Endodermal cell (in vitro differentiated cells): ENCODE measurements at regions not wholly inside any gene's neighbourhood (a gene's known extent, or its start where the extent isn't known, plus 50 kb on each side); places are given as distances from the start of the nearest gene placed in this dataset.
A peak's percentile ranks its signal among the peaks of the same experiment; 100 is the strongest.

ENCODE experiments used
- DNase-seq: peaks from one replicate; pipeline ENCODE4 v3.0.0-alpha.2; 2017
- H3K27ac ChIP-seq: 2 replicates; pipeline ENCODE4 v1.5.1; 2013; ENCODE audit warnings: mild to moderate bottlenecking, low read depth, low read length, moderate library complexity
- H3K27me3 ChIP-seq: 2 replicates; pipeline ENCODE4 v1.6.1; 2013; ENCODE audit warnings: mild to moderate bottlenecking, low read length, moderate library complexity; ENCODE audit not compliant: insufficient read depth, control insufficient read depth, poor library complexity, severe bottlenecking
- H3K36me3 ChIP-seq: 2 replicates; pipeline ENCODE4 v1.7.0; 2013; ENCODE audit warnings: mild to moderate bottlenecking, low read length, moderate library complexity; ENCODE audit not compliant: control insufficient read depth, insufficient read depth
- H3K4me1 ChIP-seq: one replicate; pipeline ENCODE4 v1.7.0; 2013; ENCODE audit warnings: low read length; ENCODE audit not compliant: control insufficient read depth, insufficient read depth
- H3K4me3 ChIP-seq: 2 replicates; pipeline ENCODE4 v1.5.1; 2013; ENCODE audit warnings: mild to moderate bottlenecking, low read length, moderate library complexity
- H3K9ac ChIP-seq: 2 replicates; pipeline ENCODE4 v1.6.1; 2013; ENCODE audit warnings: mild to moderate bottlenecking, low read length, moderate library complexity; ENCODE audit not compliant: poor library complexity, severe bottlenecking; ENCODE audit errors: extremely low read depth
- H3K9me3 ChIP-seq: 2 replicates; pipeline ENCODE4 v1.6.1; 2013; ENCODE audit warnings: mild to moderate bottlenecking, low read length, moderate library complexity; ENCODE audit not compliant: control insufficient read depth
- H3K27ac Mint-ChIP-seq: 2 replicates; pipeline ENCODE4 v1.8.0; 2020; ENCODE audit warnings: mixed read lengths
- H3K27me3 Mint-ChIP-seq: 2 replicates; pipeline ENCODE4 v1.8.0; 2021; ENCODE audit warnings: mild to moderate bottlenecking, mixed read lengths; ENCODE audit not compliant: insufficient read depth
- H3K36me3 Mint-ChIP-seq: 2 replicates; pipeline ENCODE4 v1.8.0; 2020; ENCODE audit warnings: low read depth, mixed read lengths
- H3K4me1 Mint-ChIP-seq: 2 replicates; pipeline ENCODE4 v1.8.0; 2020; ENCODE audit warnings: mixed read lengths
- H3K4me3 Mint-ChIP-seq: 2 replicates; pipeline ENCODE4 v1.8.0; 2020; ENCODE audit warnings: mild to moderate bottlenecking, moderate library complexity, mixed read lengths
- H3K9me3 Mint-ChIP-seq: 2 replicates; pipeline ENCODE4 v1.8.0; 2020; ENCODE audit warnings: mild to moderate bottlenecking, mixed read lengths
- CTCF ChIP-seq: fragments of 200-600 bp; sonication (generic); conservative IDR thresholded peaks from 2 replicates; pipeline ENCODE4 v1.5.0; 2021; ENCODE audit warnings: antibody characterized with exemption, mild to moderate bottlenecking
- WGBS, 2 experiments: methylation state at CpG; one replicate each; pipeline versions ENCODE4 v1.1.5 to v1.1.7; 2013; ENCODE audit warnings: missing lambda C conversion rate in 2 of 2, mixed read lengths in 1 of 2; ENCODE audit not compliant: insufficient coverage in 1 of 2, insufficient read length in 1 of 2; 5-methylcytosine and 5-hydroxymethylcytosine counted together

- Histone ChIP-seq H3K4me1 (peaks cover 5% of the 10 kb centered on the region), H3K36me3 (no peaks in the 10 kb centered on the region)
These were observed 146.6 kb downstream of the TLR5 start for GRCh38 chr1:222996310-222996975.

GRCh38 chr1:223000632-223001031 is 142.4 kb downstream of the TLR5 start:
- H3K4me1 ChIP-seq = peaks cover 25% of the 10 kb centered on the region
- TF ChIP-seq CTCF = no peak
- H3K9me3 ChIP-seq = no peaks in the 10 kb centered on the region
- H3K4me3 Mint-ChIP-seq = no peak overlapping the region
- peaks cover 10% of the 10 kb centered on the region for H3K36me3 ChIP-seq
- H3K36me3 Mint-ChIP-seq = peaks cover 20% of the 10 kb centered on the region
- no peaks in the 10 kb centered on the region for H3K9me3 Mint-ChIP-seq
- peaks cover 27% of the 10 kb centered on the region for H3K4me1 Mint-ChIP-seq
- H3K27ac Mint-ChIP-seq = no peak overlapping the region
- H3K4me3 ChIP-seq = no peak overlapping the region
- H3K27me3 Mint-ChIP-seq = peaks cover 5% of the 10 kb centered on the region
- H3K27me3 ChIP-seq = no peaks in the 10 kb centered on the region
- H3K9ac ChIP-seq = no peak overlapping the region
- H3K27ac ChIP-seq = no peak overlapping the region
- DNase-seq = no peak

More at GRCh38 chr1:222996310-222996975, 146.6 kb downstream of the TLR5 start:
- no peak overlapping the region for H3K27ac ChIP-seq
- Mint-ChIP-seq H3K27me3 (no peaks in the 10 kb centered on the region), H3K4me1 (peaks cover 18% of the 10 kb centered on the region), H3K9me3 (no peaks in the 10 kb centered on the region), H3K4me3 (no peak overlapping the region), H3K27ac (no peak overlapping the region), H3K36me3 (peaks cover 2% of the 10 kb centered on the region)
- no peak overlapping the region for H3K9ac ChIP-seq
- 93 to 96% methylated on average over 3 of the region's 3 CpGs for WGBS, 2 experiments
- no peak for DNase-seq
- TF ChIP-seq CTCF = no peak
- no peaks in the 10 kb centered on the region for H3K27me3 ChIP-seq
- no peaks in the 10 kb centered on the region for H3K9me3 ChIP-seq
- H3K4me3 ChIP-seq = no peak overlapping the region

- Histone ChIP-seq H3K9me3 (no peaks in the 10 kb centered on the region), H3K4me1 (peaks cover 25% of the 10 kb centered on the region), H3K36me3 (peaks cover 10% of the 10 kb centered on the region), H3K27ac (no peak overlapping the region), H3K9ac (no peak overlapping the region), H3K27me3 (no peaks in the 10 kb centered on the region), H3K4me3 (no peak overlapping the region)
- H3K4me1 Mint-ChIP-seq = peaks cover 26% of the 10 kb centered on the region
- H3K9me3 Mint-ChIP-seq = no peaks in the 10 kb centered on the region
- peaks cover 5% of the 10 kb centered on the region for H3K27me3 Mint-ChIP-seq
- TF ChIP-seq CTCF = peak; percentile 72
- 82 to 88% methylated on average over 6 to 9 of the region's 9 CpGs for WGBS, 2 experiments
- H3K4me3 Mint-ChIP-seq = no peak overlapping the region
- DNase-seq = peak; percentile 63
- peaks cover 20% of the 10 kb centered on the region for H3K36me3 Mint-ChIP-seq
- H3K27ac Mint-ChIP-seq = no peak overlapping the region
These were observed 141.1 kb downstream of the TLR5 start for GRCh38 chr1:223001653-223002634.
